Muscle of back (tissue), 3 donors: ENCODE measurements at regions not wholly inside any gene's neighbourhood (a gene's known extent, or its start where the extent isn't known, plus 50 kb on each side); places are given as distances from the start of the nearest gene placed in this dataset.
"Not testable (repeated sequence)": the region's sequence is repeated elsewhere in the genome, so short reads cannot be mapped to it uniquely, and the experiment has no call there.

ENCODE experiments used
- DNase-seq, 3 donors: peaks; one replicate each; pipeline versions ENCODE4 v3.0.0 to v3.0.0-alpha.2; 2013

GRCh38 chr13:42398533-42398932 lies 126.6 kb downstream of the AKAP11 start:
- no peak for DNase-seq

- no peak for DNase-seq
Measured at GRCh38 chr13:42400188-42400833, 128.4 kb downstream of the AKAP11 start.

DNA sequence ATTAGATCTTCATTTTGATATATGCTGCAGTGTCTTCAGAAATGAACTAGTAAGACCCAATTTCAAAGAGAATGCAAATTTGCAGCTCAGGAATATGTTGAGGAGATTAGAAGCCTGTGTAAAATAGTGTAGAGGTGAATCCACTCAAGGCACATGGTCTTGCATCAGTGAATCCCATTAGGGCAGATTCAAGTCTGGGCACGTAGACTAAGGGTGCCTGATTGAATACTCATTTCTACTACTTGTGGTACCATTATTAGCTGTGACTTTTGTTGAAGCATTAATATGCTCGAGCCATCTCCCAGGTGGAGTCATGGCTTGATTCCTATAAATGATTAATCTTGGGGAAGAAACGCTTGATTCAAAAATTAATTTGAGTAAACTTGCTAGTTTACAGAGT lies 129.4 kb downstream of the AKAP11 start:
- DNase-seq: no peak

GRCh38 chr13:42405665-42406390 lies 133.9 kb downstream of the AKAP11 start:
- DNase-seq: peak in 1 of 3 donors; percentile 2

GRCh38 chr13:42409075-42409474 lies 137.1 kb downstream of the AKAP11 start:
- no peak for DNase-seq

GRCh38 chr13:42409551-42409950 lies 137.6 kb downstream of the AKAP11 start:
- DNase-seq: no peak

DNA sequence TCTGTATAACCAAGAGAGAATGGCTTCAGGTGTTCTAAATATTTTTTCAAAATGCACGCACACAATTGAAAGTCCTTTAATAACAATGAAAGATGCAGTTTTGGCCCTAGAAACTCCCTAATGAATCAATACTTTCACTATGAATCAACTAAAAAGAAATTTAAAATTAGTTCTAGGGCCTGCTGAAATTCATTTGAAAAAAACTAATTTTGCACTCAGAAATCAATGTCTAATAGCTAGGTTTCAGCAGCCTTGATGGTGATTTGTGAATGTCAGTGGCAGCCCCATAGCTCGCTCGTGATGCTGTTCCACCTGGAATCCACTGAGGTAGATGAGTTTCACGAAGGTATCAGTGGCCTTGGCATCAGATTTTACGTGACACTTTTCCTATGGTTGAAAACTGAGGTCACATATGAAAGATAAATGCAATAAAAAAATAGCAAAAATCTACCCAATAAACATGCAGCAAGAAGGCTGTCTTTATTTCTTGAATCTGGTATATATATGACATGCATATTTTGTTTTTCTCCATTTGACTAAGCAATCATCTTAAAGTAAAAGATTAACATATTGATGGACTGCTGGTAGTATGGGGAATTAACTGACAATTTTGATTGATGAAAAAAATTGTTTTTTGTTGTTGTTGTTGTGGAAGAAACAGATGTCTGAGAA lies 141.0 kb downstream of the AKAP11 start:
- DNase-seq: no peak

GRCh38 chr13:42413484-42413815 lies 141.5 kb downstream of the AKAP11 start:
- DNase-seq: no peak

DNA sequence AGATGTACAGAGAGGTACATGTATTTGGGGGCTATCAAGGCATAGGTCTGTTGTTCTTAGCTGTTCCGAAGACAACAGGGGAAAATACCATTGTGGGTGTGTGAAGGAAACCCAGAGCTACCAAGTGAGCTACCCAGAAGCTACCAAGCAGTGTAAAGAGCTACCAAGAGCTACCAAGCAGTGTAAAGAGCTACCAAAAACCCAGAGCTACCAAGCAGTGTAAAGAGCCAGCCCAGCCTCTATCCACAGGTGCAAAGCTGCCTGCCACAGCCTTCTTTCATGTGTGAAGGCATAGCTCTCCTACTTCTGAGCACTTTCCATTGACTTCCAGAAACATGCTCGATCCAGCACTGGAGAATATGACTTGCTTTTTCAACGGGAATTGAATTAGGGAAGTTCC lies 145.7 kb downstream of the AKAP11 start:
- no peak for DNase-seq

DNA sequence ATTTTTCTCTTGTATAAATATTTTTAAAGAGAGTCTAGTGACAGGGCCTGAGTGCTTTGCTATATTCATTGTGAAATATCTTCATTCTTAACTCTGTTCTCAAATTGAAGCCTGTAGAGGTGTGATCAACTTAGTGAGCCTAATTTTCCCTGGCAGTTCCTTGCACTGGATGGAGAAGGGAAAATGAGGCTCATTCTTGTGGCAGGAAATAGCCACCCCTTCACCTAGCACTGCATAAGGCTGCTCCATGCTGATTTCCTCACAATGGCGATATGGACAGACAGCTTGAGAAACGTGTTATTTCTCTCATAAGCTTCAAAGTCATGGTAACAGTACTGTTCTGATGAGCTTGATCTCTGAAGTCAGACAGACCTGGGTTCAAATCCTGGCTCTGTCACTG lies 146.2 kb downstream of the AKAP11 start:
- DNase-seq: no peak

GRCh38 chr13:42420304-42420703 lies 148.4 kb downstream of the AKAP11 start:
- DNase-seq: no peak

DNA sequence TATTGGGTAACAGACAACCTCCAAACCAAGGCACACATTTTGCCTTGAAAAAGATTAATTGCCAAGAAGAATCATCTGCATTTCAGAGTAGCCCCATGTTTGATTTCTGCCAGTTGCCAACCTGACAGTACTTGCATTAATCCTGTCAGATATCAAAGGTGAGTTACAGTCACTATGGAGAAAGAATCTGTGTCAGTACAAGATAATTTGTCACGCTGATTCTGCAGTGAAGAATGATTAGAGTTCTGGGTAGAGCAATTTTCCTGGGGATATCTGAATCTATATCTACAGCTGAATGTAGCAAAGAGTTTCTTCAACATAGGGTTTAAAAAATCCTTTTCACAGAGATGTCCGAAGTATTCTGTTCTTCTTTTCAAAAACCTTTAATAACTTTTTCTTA lies 150.7 kb downstream of the AKAP11 start:
- DNase-seq: no peak

GRCh38 chr13:42424182-42424581 lies 149.8 kb upstream of the TNFSF11 start:
- DNase-seq: no peak

DNA sequence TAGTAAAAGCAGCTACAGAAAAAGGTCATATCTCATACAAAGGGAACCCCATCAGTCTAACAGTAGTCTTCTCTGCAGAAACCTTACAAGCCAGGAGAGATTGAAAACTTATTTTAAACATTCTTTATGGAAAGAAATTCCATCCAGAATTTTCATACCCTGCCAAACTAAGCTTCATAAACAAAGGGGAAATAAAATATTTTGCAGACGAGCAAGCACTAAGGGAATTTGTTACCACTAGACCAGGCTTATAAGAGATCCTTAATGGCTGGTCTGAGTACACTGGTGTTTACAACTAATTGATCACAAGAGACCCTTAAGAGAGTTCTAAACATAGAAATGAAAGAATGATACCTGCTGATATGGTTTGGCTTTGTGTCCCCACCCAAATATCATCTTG lies 128.6 kb upstream of the TNFSF11 start:
- no peak for DNase-seq

GRCh38 chr13:42446597-42446996 lies 127.4 kb upstream of the TNFSF11 start:
- DNase-seq: not testable (repeated sequence)

DNA sequence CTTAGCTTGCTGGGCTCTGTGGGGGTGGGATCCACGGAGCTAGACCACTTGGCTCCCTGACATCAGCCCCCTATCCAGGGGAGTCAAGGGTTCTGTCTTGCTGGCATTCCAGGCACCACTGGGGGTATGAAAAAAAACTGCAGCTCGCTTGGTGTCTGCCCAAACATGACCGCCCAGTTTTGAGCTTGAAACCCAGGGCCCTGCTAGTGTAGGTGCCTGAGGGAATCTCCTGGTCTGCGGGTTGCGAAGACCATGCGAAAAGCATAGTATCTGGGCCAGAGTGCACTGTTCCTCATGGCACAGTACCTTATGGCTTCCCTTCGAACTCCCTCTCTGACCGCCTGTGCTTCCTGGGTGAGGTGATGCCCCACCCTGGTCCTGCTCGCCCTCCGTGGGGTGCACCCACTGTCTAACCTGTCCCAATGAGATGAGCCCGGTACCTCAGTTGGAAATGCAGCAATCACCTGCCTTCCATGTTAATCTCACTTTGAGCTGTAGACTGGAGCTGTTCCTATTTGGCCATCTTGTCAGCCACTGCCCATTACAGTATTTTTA lies 120.8 kb upstream of the TNFSF11 start:
- DNase-seq: no peak

- no peak for DNase-seq
Measured at GRCh38 chr13:42454749-42455148, 119.2 kb upstream of the TNFSF11 start.

GRCh38 chr13:42458193-42458592 lies 115.8 kb upstream of the TNFSF11 start:
- no peak for DNase-seq

- DNase-seq: no peak
Measured at GRCh38 chr13:42466123-42466522, 107.8 kb upstream of the TNFSF11 start.

GRCh38 chr13:42466609-42467008 lies 107.3 kb upstream of the TNFSF11 start:
- DNase-seq: no peak

DNA sequence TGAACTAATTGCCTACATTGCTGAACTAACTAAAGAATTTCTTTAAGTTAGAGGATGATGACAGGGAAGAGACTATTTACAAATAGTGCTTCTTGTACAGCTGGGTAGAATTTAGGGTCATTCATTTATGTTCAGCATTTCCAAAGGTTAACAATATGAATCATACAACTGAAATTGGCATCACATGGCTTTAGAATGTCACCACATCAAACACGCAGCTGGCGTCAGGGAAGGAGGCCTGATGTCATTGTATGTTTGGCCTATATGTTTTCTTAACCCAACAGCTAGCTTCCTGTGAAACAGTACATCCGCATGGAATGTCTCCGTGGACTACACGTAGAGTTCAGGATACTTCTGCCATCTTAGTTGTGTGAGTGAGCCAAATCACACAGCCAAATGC lies 99.0 kb upstream of the TNFSF11 start:
- DNase-seq: no peak

DNA sequence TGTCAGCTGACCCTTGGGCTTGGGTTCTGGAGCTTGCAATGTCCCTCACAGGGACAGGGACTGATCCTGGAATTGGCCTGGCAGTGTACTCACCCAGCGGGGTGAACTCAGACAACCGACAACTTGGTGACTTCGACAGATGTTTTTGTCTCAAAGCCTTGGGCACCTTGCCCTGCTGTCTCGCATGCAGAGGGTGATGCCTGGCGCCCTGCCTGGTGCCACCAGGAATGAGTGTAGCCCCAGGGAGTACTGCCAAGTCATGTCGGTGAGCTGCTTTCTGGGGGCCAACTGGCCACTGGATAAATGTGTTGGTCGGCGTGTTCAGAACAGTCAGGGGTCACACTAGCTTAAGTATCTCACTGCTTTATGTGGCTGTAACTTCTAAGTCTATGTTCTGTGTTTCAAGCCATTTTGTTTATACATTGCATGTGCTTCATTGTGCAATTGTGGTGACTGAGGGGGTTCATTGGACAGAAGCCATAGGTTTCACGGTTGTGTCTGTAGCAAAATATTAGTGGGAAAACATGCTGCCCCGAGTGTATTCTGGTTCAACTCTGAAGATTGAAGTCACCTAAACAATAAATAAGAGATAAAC lies 96.3 kb upstream of the TNFSF11 start:
- no peak for DNase-seq
